K562 (cell line): ENCODE measurements at regions not wholly inside any gene's neighbourhood (a gene's known extent, or its start where the extent isn't known, plus 50 kb on each side); places are given as distances from the start of the nearest gene placed in this dataset.
A peak's percentile ranks its signal among the peaks of the same experiment; 100 is the strongest.

Source experiments
- ATAC-seq: fragments of 200-7000 bp; cut with Tn5 transposase; 3 replicates; pipeline ENCODE4 v1.9.1; 2020; ENCODE audit warnings: moderate library complexity
- BruUV-seq: library from RNA; stranded (reverse); fragments of 400-500 nt; replicated peaks from 2 replicates; lab custom pipeline; 2021; lab: Mats Ljungman, UMichigan
- CTCF ChIA-PET: fragments of 300-600 bp; formaldehyde crosslinking; extraction: SDS; loops from one replicate; lab custom pipeline; 2021; ENCODE audit warnings: low intra/inter-chr PET ratio; lab: Yijun Ruan, JAX
- POLR2A ChIA-PET: fragments of 300-600, 350-650 bp; sonication (Branson Sonifier 250); formaldehyde crosslinking; extraction: SDS; loops from one replicate; lab custom pipeline; 2021; ENCODE audit warnings: antibody characterized with exemption, inconsistent platforms; lab: Yijun Ruan, JAX
- DNase-seq, 4 experiments: peaks; one replicate each; pipeline versions ENCODE4 v3.0.0 to v3.0.0-alpha.2; 2011 to 2018; ENCODE audit warnings: low spot score in 3 of 4, mixed read lengths in 3 of 4; ENCODE audit errors: extremely low read depth in 1 of 4
- FAIRE-seq: peaks from 2 replicates; lab custom pipeline; 2011; peaks lifted over from hg19 to GRCh38; lab: Jason Lieb, UNC
- H2AFZ ChIP-seq: 2 replicates; pipeline ENCODE4 v1.6.0; 2011; ENCODE audit warnings: low read depth, low read length, control low read depth, inconsistent platforms
- H3K27ac ChIP-seq: fragments of 200-600 bp; 3 replicates; pipeline ENCODE4 v1.8.0; 2011; ENCODE audit warnings: low read depth, mild to moderate bottlenecking, control low read depth, inconsistent platforms, low read length, moderate library complexity, mixed read lengths; ENCODE audit errors: extremely low read depth
- H3K27me3 ChIP-seq, 2 experiments: fragments of 300-600 bp in 1 of 2; 2 replicates in 1 of 2; 3 replicates in 1 of 2; pipeline versions ENCODE4 v1.6.0 to v1.8.0; 2011; ENCODE audit warnings: inconsistent platforms in 2 of 2, low read length in 2 of 2, mild to moderate bottlenecking in 1 of 2, mixed read lengths in 1 of 2, moderate library complexity in 1 of 2; ENCODE audit not compliant: control insufficient read depth in 2 of 2, insufficient read depth in 2 of 2
- H3K36me3 ChIP-seq: fragments of 300-600 bp; 3 replicates; pipeline ENCODE4 v1.8.0; 2011; ENCODE audit warnings: mild to moderate bottlenecking, low read length, inconsistent platforms; ENCODE audit not compliant: control insufficient read depth, insufficient read depth
- H3K4me1 ChIP-seq, 2 experiments: fragments of 200-600 bp in 1 of 2; replicated peaks in 1 of 2; 2 replicates in 1 of 2; 3 replicates in 1 of 2; pipeline versions ENCODE4 v1.5.1 to v1.8.0; 2011; ENCODE audit warnings: inconsistent platforms in 2 of 2, low read length in 2 of 2, mild to moderate bottlenecking in 1 of 2, mixed read lengths in 1 of 2, moderate library complexity in 1 of 2; ENCODE audit not compliant: control insufficient read depth in 2 of 2, insufficient read depth in 2 of 2
- H3K4me2 ChIP-seq: 2 replicates; pipeline ENCODE4 v1.6.1; 2011; ENCODE audit warnings: low read length, control low read depth, inconsistent platforms, mixed read lengths; ENCODE audit not compliant: insufficient read depth
- H3K4me3 ChIP-seq: fragments of 200-600 bp; sonication (generic), shearing (Covaris generic); 2 replicates; pipeline ENCODE4 v1.5.1; 2016; ENCODE audit warnings: control low read depth, inconsistent platforms
- H3K79me2 ChIP-seq: fragments of 200-600 bp; 3 replicates; pipeline ENCODE4 v1.8.0; 2011; ENCODE audit warnings: low read length, inconsistent platforms; ENCODE audit not compliant: control insufficient read depth, insufficient read depth
- H3K9ac ChIP-seq, 2 experiments: 2 replicates each; pipeline versions ENCODE4 v1.6.0 to v1.6.1; 2011; ENCODE audit warnings: low read depth in 2 of 2, low read length in 2 of 2, control low read depth in 1 of 2, inconsistent platforms in 1 of 2, mild to moderate bottlenecking in 1 of 2, mixed read lengths in 1 of 2; ENCODE audit not compliant: insufficient read depth in 1 of 2
- H3K9me1 ChIP-seq: one replicate; pipeline ENCODE4 v1.6.0; 2011; ENCODE audit warnings: inconsistent platforms, mild to moderate bottlenecking, low read length, moderate library complexity; ENCODE audit not compliant: control insufficient read depth, insufficient read depth
- H3K9me3 ChIP-seq: replicated peaks from 2 replicates; pipeline ENCODE4 v1.5.1; 2011; ENCODE audit warnings: low read depth, low read length, inconsistent platforms; ENCODE audit not compliant: control insufficient read depth, insufficient read depth
- H4K20me1 ChIP-seq: replicated peaks from 2 replicates; pipeline ENCODE4 v1.6.1; 2011; ENCODE audit warnings: low read length, inconsistent platforms, mixed read lengths; ENCODE audit not compliant: control insufficient read depth, insufficient read depth
- ATF7 ChIP-seq: fragments of 450-650 bp; IDR thresholded peaks from 2 replicates; pipeline ENCODE4 v1.7.1; 2014; ENCODE audit warnings: mild to moderate bottlenecking, moderate library complexity
- DPF2 ChIP-seq: fragments of 450-650 bp; IDR thresholded peaks from 2 replicates; pipeline ENCODE4 v1.6.1; 2016
- EZH2 ChIP-seq: IDR thresholded peaks from 2 replicates; pipeline ENCODE4 v1.6.1; 2012; ENCODE audit warnings: low read depth, mild to moderate bottlenecking, inconsistent platforms, low read length, borderline replicate concordance
- JUND ChIP-seq, 2 experiments: IDR thresholded peaks; 2 replicates in 1 of 2; 3 replicates in 1 of 2; pipeline ENCODE4 v1.6.1; 2011; ENCODE audit warnings: borderline replicate concordance in 2 of 2, low read depth in 2 of 2, low read length in 2 of 2, improper control_type of control experiment in 1 of 2, missing biosample characterization in 1 of 2, missing genetic modification characterization in 1 of 2, missing genetic modification reagents in 1 of 2
- KLF1 ChIP-seq: fragments of 450-650 bp; IDR thresholded peaks from 2 replicates; pipeline ENCODE4 v1.6.1; 2016; ENCODE audit warnings: missing genetic modification characterization, missing compliant biosample characterization
- MECOM ChIP-seq: fragments of 250-450 bp; sonication (Bioruptor Pico); IDR thresholded peaks from 2 replicates; pipeline ENCODE4 v1.8.0; 2022; ENCODE audit warnings: inconsistent platforms
- POLR3A ChIP-seq: IDR thresholded peaks from 2 replicates; pipeline ENCODE4 v1.6.1; 2011; ENCODE audit warnings: borderline replicate concordance, mild to moderate bottlenecking, moderate library complexity; ENCODE audit not compliant: insufficient read length, insufficient read depth; ENCODE audit errors: extremely low read depth
- TOE1 ChIP-seq, 2 experiments: fragments of 450-650 bp in 1 of 2; sonication (generic) in 1 of 2; formaldehyde crosslinking in 1 of 2; IDR thresholded peaks; 2 replicates each; pipeline versions ENCODE4 v1.7.1 to v1.8.0; 2016 to 2022; ENCODE audit warnings: borderline replicate concordance in 2 of 2, mild to moderate bottlenecking in 2 of 2, antibody characterized with exemption in 1 of 2, inconsistent platforms in 1 of 2, low read depth in 1 of 2, missing genetic modification reagents in 1 of 2, moderate library complexity in 1 of 2
- WGBS: fragments of 100-300 bp; shearing (Covaris generic); methylation state at CpG from one replicate; pipeline ENCODE4 v1.1.6; 2016; ENCODE audit warnings: low coverage, mixed read lengths; ENCODE audit not compliant: insufficient coverage; ENCODE audit errors: missing lambda C conversion rate; 5-methylcytosine and 5-hydroxymethylcytosine counted together
- in situ Hi-C: fragments of 300-500 bp; cut with MboI; formaldehyde crosslinking; loops from 4 replicates; pipeline ENCODE4 v1.15.0; 2018; ENCODE audit warnings: inconsistent platforms, mixed read lengths
- intact Hi-C: fragments of 100-400 bp; cut with micrococcal nuclease; formaldehyde crosslinking; loops from 2 replicates; pipeline ENCODE4 v1.14.2; 2022
- TF ChIP-seq, protein P1 (sequence below): IDR thresholded peaks from 2 replicates; pipeline ENCODE4 v1.6.1; 2014; ENCODE audit warnings: antibody characterized with exemption
- TF ChIP-seq, protein P2 (sequence below), 2 experiments: fragments of 450-650 bp; formaldehyde crosslinking in 1 of 2; IDR thresholded peaks; 2 replicates each; pipeline versions ENCODE4 v1.4.0 to v1.6.1; 2014 to 2020; ENCODE audit warnings: mild to moderate bottlenecking in 2 of 2, borderline replicate concordance in 1 of 2, low read depth in 1 of 2

DNA sequence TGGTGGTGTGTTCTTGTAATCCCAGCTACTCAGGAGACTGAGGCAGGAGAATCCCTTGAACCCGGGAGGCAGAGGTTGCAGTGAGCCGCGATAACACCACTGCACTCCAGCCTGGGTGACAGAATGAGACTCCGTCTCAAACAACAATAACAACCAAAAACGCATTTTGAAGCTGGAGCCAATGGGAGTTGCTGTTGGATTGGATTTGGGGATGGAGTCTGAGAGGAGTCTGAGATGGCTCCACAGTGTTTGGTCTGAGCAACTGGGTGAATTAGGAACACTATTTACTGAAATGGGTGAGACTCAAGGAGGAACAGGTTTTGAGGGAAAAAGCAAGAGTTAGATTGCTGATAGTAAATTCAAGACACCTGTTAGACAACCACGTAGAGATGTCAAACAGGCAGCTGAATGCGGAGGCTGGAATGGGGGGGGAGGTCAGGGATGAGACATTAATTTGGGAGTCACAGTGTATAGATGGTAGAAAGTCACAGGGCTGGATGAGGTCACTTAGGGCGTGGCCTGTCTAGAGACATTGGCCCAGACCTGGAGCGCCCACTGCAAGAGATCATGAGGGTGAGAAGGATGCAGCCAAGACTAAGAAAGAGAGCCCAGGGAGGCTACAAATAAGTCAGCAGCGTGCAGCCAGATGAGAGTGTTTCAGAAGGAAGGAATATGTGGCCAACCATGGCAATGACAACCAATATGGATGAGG, 56.4 kb downstream of the CYCS start:
- 22% methylated on average over 10 of the region's 10 CpGs for WGBS
- DNase-seq (peak; percentile 48 to 60 (median 56)), ATAC-seq (peak; percentile 89), FAIRE-seq (peak; percentile 32)
- H3K9ac ChIP-seq = no peak overlapping the region
- no peak overlapping the region; the same call in 2 of the 3 replicates for H3K27ac ChIP-seq
- no TSS peak for BruUV-seq
- peak overlapping the region; percentile 56 for H3K4me2 ChIP-seq
- H3K36me3 ChIP-seq = no peaks in the 10 kb centered on the region
- no peaks in the 10 kb centered on the region for H3K9me1 ChIP-seq
- peak overlapping the region; percentile 75 for H2AFZ ChIP-seq
- peaks cover 0 to 11% of the 10 kb centered on the region in 2 experiments; a peak in 4 of 5 replicates for H3K4me1 ChIP-seq
- in situ Hi-C loops = no loop called here
- no peaks in the 10 kb centered on the region for H4K20me1 ChIP-seq
- H3K9me3 ChIP-seq = no peaks in the 10 kb centered on the region
- H3K27me3 ChIP-seq = no peaks in the 10 kb centered on the region
- CTCF ChIA-PET = interaction anchor here (0.6 to 2.9 kb wide), 3 partner anchors 193 to 257 kb away, joined by 3 to 21 read pairs (median 16); no protein-coding TSS in a partner anchor
- H3K4me3 ChIP-seq = no peak overlapping the region
- POLR2A ChIA-PET = interaction anchor here (0.6 to 0.8 kb wide), 2 partner anchors 188 to 291 kb away, joined by 3 read pairs; no protein-coding TSS in a partner anchor
- H3K79me2 ChIP-seq = no peaks in the 10 kb centered on the region
- intact Hi-C loops = no loop called here
- no peak for TF ChIP-seq MECOM (CRISPR knock-in tag)
- TF ChIP-seq KLF1 (tag) = no peak
- TF ChIP-seq, protein P1, sequence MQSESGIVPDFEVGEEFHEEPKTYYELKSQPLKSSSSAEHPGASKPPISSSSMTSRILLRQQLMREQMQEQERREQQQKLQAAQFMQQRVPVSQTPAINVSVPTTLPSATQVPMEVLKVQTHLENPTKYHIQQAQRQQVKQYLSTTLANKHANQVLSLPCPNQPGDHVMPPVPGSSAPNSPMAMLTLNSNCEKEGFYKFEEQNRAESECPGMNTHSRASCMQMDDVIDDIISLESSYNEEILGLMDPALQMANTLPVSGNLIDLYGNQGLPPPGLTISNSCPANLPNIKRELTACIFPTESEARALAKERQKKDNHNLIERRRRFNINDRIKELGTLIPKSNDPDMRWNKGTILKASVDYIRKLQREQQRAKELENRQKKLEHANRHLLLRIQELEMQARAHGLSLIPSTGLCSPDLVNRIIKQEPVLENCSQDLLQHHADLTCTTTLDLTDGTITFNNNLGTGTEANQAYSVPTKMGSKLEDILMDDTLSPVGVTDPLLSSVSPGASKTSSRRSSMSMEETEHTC = 0 out of 2 replicates have a peak, but pooled peaks have one; percentile 48
- TF ChIP-seq, protein P2, sequence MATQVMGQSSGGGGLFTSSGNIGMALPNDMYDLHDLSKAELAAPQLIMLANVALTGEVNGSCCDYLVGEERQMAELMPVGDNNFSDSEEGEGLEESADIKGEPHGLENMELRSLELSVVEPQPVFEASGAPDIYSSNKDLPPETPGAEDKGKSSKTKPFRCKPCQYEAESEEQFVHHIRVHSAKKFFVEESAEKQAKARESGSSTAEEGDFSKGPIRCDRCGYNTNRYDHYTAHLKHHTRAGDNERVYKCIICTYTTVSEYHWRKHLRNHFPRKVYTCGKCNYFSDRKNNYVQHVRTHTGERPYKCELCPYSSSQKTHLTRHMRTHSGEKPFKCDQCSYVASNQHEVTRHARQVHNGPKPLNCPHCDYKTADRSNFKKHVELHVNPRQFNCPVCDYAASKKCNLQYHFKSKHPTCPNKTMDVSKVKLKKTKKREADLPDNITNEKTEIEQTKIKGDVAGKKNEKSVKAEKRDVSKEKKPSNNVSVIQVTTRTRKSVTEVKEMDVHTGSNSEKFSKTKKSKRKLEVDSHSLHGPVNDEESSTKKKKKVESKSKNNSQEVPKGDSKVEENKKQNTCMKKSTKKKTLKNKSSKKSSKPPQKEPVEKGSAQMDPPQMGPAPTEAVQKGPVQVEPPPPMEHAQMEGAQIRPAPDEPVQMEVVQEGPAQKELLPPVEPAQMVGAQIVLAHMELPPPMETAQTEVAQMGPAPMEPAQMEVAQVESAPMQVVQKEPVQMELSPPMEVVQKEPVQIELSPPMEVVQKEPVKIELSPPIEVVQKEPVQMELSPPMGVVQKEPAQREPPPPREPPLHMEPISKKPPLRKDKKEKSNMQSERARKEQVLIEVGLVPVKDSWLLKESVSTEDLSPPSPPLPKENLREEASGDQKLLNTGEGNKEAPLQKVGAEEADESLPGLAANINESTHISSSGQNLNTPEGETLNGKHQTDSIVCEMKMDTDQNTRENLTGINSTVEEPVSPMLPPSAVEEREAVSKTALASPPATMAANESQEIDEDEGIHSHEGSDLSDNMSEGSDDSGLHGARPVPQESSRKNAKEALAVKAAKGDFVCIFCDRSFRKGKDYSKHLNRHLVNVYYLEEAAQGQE (IDR thresholded peaks at IDR 0.05; ENCODE audit: borderline replicate concordance) = 0 out of 2 replicates have a peak, but pooled peaks have one; percentile 11
- TF ChIP-seq, protein P2 (CRISPR knock-in tag; IDR thresholded peaks at IDR 0.05; ENCODE audit: low read depth) = no peak
- TF ChIP-seq TOE1 (IDR thresholded peaks at IDR 0.05; ENCODE audit: borderline replicate concordance) = peak; percentile 25; the same call in 1 of the 2 replicates
- no peak for TF ChIP-seq TOE1 (CRISPR knock-in tag; IDR thresholded peaks at IDR 0.05; ENCODE audit: borderline replicate concordance, low read depth)
- TF ChIP-seq DPF2 = peak; percentile 42; the same call in 1 of the 2 replicates
- TF ChIP-seq JUND (IDR thresholded peaks at IDR 0.05; ENCODE audit: borderline replicate concordance, low read depth, low read length) = peak; percentile 76; the same call in 1 of the 2 replicates
- peak; percentile 84; the same call in 2 of the 3 replicates for TF ChIP-seq JUND (tag; IDR thresholded peaks at IDR 0.05; ENCODE audit: borderline replicate concordance, low read depth, low read length)
- TF ChIP-seq POLR3A = no peak
- no peak for TF ChIP-seq EZH2
- peak; percentile 82 for TF ChIP-seq ATF7
